ENCODE measurements at regions not wholly inside any gene's neighbourhood (a gene's known extent, or its start where the extent isn't known, plus 50 kb on each side); places are given as distances from the start of the nearest gene placed in this dataset.

DNA sequence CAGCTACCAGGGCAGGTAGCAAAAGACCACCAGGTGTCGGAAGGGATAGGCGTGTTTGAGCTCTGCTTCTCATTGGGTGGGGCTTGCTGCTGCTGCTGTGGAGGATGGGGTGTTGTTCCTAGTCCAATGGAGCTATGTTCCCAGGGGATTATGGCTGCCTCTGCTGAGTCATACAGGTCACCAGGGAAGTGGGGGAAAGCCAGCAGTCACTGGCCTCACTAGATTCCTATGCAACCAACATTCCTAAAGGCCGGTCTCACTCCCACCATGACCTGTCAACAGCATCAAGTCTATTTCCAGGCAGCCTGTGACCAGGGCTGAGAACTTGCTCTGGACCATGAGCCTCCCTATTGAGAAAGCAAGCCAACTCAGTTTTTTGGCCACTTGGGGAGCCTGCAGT is 1160.8 kb downstream of the REEP3 start:
- ATAC-seq (no peak), DNase-seq (ENCODE audit: low spot score) (no peak)
- Mint-ChIP-seq H3K4me3 (no peak overlapping the region), H3K27me3 (ENCODE audit: insufficient read depth, low read depth, poor library complexity) (peaks cover 2% of the 10 kb centered on the region), H3K36me3 (ENCODE audit: low read depth) (no peaks in the 10 kb centered on the region), H3K4me1 (no peaks in the 10 kb centered on the region), H3K27ac (no peak overlapping the region), H3K9me3 (peaks cover 16% of the 10 kb centered on the region; the same call in 2 of the 3 replicates)
- TF ChIP-seq JUNB (IDR thresholded peaks at IDR 0.05; ENCODE audit: unreplicated experiment) (no peak), ZNF331 (CRISPR knock-in tag; IDR thresholded peaks at IDR 0.05; ENCODE audit: low read depth) (no peak), EZH2 (IDR thresholded peaks at IDR 0.05; ENCODE audit: low read depth, unreplicated experiment) (no peak), ZNF462 (CRISPR knock-in tag; IDR thresholded peaks at IDR 0.05) (no peak), CTCF (conservative IDR thresholded peaks at IDR 0.05; ENCODE audit: low read depth in 2 of 2) (no peak), STAT1 (IDR thresholded peaks at IDR 0.05; ENCODE audit: unreplicated experiment) (no peak), ZNF114 (CRISPR knock-in tag; IDR thresholded peaks at IDR 0.05) (no peak), CREB1 (CRISPR knock-in tag; IDR thresholded peaks at IDR 0.05; ENCODE audit: low read depth) (no peak), NANOG (IDR thresholded peaks at IDR 0.05; ENCODE audit: borderline replicate concordance) (no peak), EZH2phosphoT487 (IDR thresholded peaks at IDR 0.05; ENCODE audit: unreplicated experiment) (no peak), POLR2AphosphoS5 (IDR thresholded peaks at IDR 0.05; ENCODE audit: low read depth) (no peak)
- TF ChIP-seq, protein P1, sequence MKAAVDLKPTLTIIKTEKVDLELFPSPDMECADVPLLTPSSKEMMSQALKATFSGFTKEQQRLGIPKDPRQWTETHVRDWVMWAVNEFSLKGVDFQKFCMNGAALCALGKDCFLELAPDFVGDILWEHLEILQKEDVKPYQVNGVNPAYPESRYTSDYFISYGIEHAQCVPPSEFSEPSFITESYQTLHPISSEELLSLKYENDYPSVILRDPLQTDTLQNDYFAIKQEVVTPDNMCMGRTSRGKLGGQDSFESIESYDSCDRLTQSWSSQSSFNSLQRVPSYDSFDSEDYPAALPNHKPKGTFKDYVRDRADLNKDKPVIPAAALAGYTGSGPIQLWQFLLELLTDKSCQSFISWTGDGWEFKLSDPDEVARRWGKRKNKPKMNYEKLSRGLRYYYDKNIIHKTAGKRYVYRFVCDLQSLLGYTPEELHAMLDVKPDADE (IDR thresholded peaks at IDR 0.05), result no peak
- TF ChIP-seq, protein P2, sequence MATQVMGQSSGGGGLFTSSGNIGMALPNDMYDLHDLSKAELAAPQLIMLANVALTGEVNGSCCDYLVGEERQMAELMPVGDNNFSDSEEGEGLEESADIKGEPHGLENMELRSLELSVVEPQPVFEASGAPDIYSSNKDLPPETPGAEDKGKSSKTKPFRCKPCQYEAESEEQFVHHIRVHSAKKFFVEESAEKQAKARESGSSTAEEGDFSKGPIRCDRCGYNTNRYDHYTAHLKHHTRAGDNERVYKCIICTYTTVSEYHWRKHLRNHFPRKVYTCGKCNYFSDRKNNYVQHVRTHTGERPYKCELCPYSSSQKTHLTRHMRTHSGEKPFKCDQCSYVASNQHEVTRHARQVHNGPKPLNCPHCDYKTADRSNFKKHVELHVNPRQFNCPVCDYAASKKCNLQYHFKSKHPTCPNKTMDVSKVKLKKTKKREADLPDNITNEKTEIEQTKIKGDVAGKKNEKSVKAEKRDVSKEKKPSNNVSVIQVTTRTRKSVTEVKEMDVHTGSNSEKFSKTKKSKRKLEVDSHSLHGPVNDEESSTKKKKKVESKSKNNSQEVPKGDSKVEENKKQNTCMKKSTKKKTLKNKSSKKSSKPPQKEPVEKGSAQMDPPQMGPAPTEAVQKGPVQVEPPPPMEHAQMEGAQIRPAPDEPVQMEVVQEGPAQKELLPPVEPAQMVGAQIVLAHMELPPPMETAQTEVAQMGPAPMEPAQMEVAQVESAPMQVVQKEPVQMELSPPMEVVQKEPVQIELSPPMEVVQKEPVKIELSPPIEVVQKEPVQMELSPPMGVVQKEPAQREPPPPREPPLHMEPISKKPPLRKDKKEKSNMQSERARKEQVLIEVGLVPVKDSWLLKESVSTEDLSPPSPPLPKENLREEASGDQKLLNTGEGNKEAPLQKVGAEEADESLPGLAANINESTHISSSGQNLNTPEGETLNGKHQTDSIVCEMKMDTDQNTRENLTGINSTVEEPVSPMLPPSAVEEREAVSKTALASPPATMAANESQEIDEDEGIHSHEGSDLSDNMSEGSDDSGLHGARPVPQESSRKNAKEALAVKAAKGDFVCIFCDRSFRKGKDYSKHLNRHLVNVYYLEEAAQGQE (IDR thresholded peaks at IDR 0.05; ENCODE audit: unreplicated experiment), result no peak
- no peak overlapping the region for H3K4me2 ChIP-seq
- no peak overlapping the region for H3K4me3 ChIP-seq
- H3K36me3 ChIP-seq (ENCODE audit: insufficient read depth), result no peaks in the 10 kb centered on the region
- H3K9me2 ChIP-seq (ENCODE audit: insufficient read depth), result peaks cover 4% of the 10 kb centered on the region; the same call in 1 of the 2 replicates
- H3K4me1 ChIP-seq (ENCODE audit: insufficient read depth), result no peaks in the 10 kb centered on the region
- H2AFZ ChIP-seq, result no peak overlapping the region; the same call in 1 of the 2 replicates
- H3K27ac ChIP-seq (ENCODE audit: low read depth), result no peak overlapping the region
- H3F3A ChIP-seq (replicated peaks; ENCODE audit: low read depth), result no peaks in the 10 kb centered on the region
- no peaks in the 10 kb centered on the region for H3K79me2 ChIP-seq (replicated peaks; ENCODE audit: insufficient read depth)
- no peaks in the 10 kb centered on the region for H3K27me3 ChIP-seq (ENCODE audit: insufficient read depth)
- no peaks in the 10 kb centered on the region for H4K20me1 ChIP-seq (replicated peaks; ENCODE audit: insufficient read depth)
